Fibroblast of skin of scalp (primary cell): ENCODE measurements at regions not wholly inside any gene's neighbourhood (a gene's known extent, or its start where the extent isn't known, plus 50 kb on each side); places are given as distances from the start of the nearest gene placed in this dataset.
"Not testable (repeated sequence)": the region's sequence is repeated elsewhere in the genome, so short reads cannot be mapped to it uniquely, and the experiment has no call there.

Experiments
- DNase-seq: peaks from one replicate; pipeline ENCODE4 v3.0.0-alpha.2; 2013

- no peak for DNase-seq
Measured at GRCh38 chr15:94845390-94845716, 614.0 kb downstream of the MCTP2 start.

GRCh38 chr15:94847325-94847724 lies 616.0 kb downstream of the MCTP2 start:
- no peak for DNase-seq

DNA sequence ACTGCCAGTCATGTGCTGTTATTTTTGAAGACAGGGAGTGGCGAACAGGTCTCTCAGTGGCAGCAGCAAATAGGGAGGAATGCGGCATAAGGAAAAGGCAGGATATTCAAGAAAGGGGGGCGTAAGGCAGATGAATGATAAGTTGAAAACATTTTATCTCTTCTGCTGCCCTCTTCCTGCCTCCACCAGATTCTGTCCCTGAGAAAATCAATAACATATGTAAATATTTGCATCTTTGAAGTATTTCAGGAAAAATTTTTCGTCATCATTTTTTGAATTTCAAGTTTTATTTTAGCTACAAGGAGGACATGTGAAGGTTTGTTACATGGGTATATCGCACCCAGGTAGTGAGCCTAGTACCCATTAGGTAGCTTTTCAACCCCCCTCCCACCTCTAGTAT lies 616.7 kb downstream of the MCTP2 start:
- DNase-seq: no peak

DNA sequence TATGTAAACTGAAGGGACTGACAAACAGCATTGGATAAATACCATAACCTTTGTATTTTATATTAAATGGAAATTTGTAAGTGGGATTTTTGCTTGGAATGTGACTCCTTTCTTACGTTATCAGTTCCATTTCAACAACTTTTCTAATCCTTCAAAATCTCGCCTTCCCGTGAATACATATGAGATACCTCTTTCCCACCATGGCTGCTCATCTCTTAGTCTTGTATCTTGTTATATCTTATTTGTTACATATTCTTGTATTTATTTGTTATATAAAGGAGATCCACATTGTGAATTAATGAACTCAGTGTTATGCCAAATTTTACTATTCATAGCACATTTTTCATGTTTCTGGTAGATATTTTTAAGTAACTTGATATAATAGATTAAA lies 623.7 kb downstream of the MCTP2 start:
- DNase-seq: no peak

- no peak for DNase-seq
Measured at GRCh38 chr15:94855409-94856266, 624.3 kb downstream of the MCTP2 start.

- no peak for DNase-seq
Measured at GRCh38 chr15:94856267-94856854, 625.0 kb downstream of the MCTP2 start.

GRCh38 chr15:94857466-94857865 lies 626.1 kb downstream of the MCTP2 start:
- DNase-seq: no peak

GRCh38 chr15:94858011-94858410 lies 626.6 kb downstream of the MCTP2 start:
- DNase-seq: no peak

GRCh38 chr15:94858449-94858848 lies 627.1 kb downstream of the MCTP2 start:
- no peak for DNase-seq

- DNase-seq: no peak
Measured at GRCh38 chr15:94858920-94859319, 627.6 kb downstream of the MCTP2 start.

DNA sequence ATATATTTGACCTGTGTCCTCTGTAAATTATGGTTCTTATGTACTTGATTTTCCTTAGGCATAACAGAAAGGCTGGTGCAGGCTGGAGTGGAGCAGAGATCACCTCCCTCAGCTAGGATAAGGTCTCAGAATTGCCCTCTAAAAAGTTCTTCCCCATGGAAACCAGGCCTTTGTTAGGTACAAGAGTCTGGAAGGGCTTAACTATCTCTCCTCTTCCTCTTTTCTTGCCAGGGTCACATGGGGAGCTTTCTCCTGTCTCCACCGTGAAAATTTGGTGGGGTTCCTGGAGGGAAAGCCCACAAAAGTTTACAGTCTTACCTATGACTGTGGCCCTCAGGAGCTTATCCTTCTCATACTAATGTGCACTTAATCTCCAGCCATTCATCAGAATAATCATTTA lies 633.2 kb downstream of the MCTP2 start:
- no peak for DNase-seq

DNA sequence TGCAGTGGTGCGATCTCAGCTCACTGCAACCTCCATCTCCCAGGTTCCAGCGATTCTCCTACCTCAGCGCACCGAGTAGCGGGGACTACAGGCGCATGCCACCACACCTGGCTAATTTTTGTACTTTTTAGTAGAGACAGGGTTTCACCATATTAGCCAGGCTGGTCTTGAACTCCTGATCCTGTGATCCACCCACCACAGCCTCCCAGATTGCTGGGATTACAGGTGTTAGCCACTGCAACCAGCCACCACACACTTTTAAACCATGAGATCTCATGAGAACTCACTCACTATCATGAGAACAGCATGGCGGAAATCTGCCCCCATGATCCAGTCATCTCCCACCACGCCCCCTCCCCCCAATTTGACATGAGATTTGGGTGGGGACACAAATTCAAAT lies 636.9 kb downstream of the MCTP2 start:
- DNase-seq: not testable (repeated sequence)

GRCh38 chr15:94875550-94875949 lies 644.2 kb downstream of the MCTP2 start:
- DNase-seq: no peak

GRCh38 chr15:94877833-94878232 lies 646.5 kb downstream of the MCTP2 start:
- no peak for DNase-seq

- no peak for DNase-seq
Measured at GRCh38 chr15:94882071-94882712, 650.8 kb downstream of the MCTP2 start.

- DNase-seq: no peak
Measured at GRCh38 chr15:94887391-94887790, 656.0 kb downstream of the MCTP2 start.

- DNase-seq: no peak
Measured at GRCh38 chr15:94889153-94889552, 657.8 kb downstream of the MCTP2 start.

GRCh38 chr15:94893091-94893490 lies 661.7 kb downstream of the MCTP2 start:
- no peak for DNase-seq

GRCh38 chr15:94894056-94894455 lies 662.7 kb downstream of the MCTP2 start:
- DNase-seq: no peak

- no peak for DNase-seq
Measured at GRCh38 chr15:94909510-94909909, 678.1 kb downstream of the MCTP2 start.

- no peak for DNase-seq
Measured at GRCh38 chr15:94910166-94910565, 678.8 kb downstream of the MCTP2 start.

DNA sequence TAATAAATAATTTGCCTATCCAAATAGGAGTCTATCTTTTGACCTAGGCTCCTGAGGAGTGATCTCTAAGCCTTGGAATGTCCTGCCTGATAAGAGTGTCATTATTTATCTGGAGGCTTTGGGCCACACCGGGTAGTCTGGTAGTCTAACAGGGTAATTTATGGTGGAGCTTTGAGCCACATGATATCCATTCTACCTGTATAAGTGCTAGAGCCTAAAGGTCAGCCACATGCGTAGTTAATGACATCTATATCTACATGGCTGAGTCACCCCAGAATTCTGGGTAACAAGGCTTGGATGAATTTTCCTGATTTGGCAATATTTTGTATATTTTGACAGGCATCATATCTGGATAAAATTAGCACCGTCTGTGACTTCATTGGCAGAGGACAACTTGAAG lies 681.4 kb downstream of the MCTP2 start:
- DNase-seq: no peak

GRCh38 chr15:94917068-94917467 lies 685.7 kb downstream of the MCTP2 start:
- no peak for DNase-seq

- DNase-seq: no peak
Measured at GRCh38 chr15:94921936-94922335, 690.6 kb downstream of the MCTP2 start.
